Muscle layer of duodenum (tissue), 2 donors: ENCODE measurements at regions not wholly inside any gene's neighbourhood (a gene's known extent, or its start where the extent isn't known, plus 50 kb on each side); places are given as distances from the start of the nearest gene placed in this dataset.

ENCODE experiments used
- H3K27ac ChIP-seq: one replicate; pipeline ENCODE4 v1.7.0; 2013; ENCODE audit warnings: mild to moderate bottlenecking, low read length
- H3K27me3 ChIP-seq: one replicate; pipeline ENCODE4 v1.7.0; 2013; ENCODE audit warnings: low read depth, mild to moderate bottlenecking, control low read depth, low read length
- H3K36me3 ChIP-seq, 2 donors: one replicate each; pipeline ENCODE4 v1.7.0; 2013; ENCODE audit warnings: low read length in 2 of 2, control low read depth in 1 of 2, mild to moderate bottlenecking in 1 of 2; ENCODE audit not compliant: insufficient read depth in 2 of 2, control insufficient read depth in 1 of 2
- H3K4me1 ChIP-seq, 2 donors: one replicate each; pipeline ENCODE4 v1.7.0; 2013; ENCODE audit warnings: low read length in 2 of 2, mild to moderate bottlenecking in 2 of 2, control low read depth in 1 of 2, moderate library complexity in 1 of 2; ENCODE audit not compliant: insufficient read depth in 2 of 2, control insufficient read depth in 1 of 2
- H3K4me3 ChIP-seq, 2 donors: one replicate each; pipeline ENCODE4 v1.7.0; 2013; ENCODE audit warnings: low read length in 2 of 2, low read depth in 1 of 2, mild to moderate bottlenecking in 1 of 2
- H3K9me3 ChIP-seq, 2 donors: one replicate each; pipeline ENCODE4 v1.7.0; 2013; ENCODE audit warnings: low read length in 2 of 2, control low read depth in 1 of 2, mild to moderate bottlenecking in 1 of 2; ENCODE audit not compliant: control insufficient read depth in 1 of 2
- donor health status: healthy.

DNA sequence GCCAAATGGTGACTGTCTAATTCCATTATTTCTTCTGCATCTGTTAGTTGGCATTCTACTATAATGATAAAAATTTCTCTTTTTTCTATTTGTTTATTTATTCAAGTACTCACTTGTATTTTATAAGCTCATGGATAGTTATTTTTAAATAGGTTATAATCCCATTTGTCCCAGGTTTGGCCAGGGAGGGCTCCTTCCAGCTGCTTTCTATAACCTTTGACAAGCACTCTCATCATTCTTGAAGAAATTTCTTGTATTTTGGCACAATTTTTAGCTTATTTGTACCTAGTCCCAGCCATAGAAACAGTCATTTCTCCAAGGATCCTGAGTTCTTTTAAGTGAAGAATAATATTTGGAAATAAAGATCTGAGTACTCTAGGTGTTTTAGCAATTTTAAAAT is 1038.6 kb upstream of the AGA start:
- no peaks in the 10 kb centered on the region for H3K27me3 ChIP-seq
- H3K4me3 ChIP-seq, result no peak overlapping the region
- H3K27ac ChIP-seq, result no peak overlapping the region
- no peaks in the 10 kb centered on the region for H3K4me1 ChIP-seq
- no peaks in the 10 kb centered on the region for H3K9me3 ChIP-seq
- H3K36me3 ChIP-seq, result no peaks in the 10 kb centered on the region

DNA sequence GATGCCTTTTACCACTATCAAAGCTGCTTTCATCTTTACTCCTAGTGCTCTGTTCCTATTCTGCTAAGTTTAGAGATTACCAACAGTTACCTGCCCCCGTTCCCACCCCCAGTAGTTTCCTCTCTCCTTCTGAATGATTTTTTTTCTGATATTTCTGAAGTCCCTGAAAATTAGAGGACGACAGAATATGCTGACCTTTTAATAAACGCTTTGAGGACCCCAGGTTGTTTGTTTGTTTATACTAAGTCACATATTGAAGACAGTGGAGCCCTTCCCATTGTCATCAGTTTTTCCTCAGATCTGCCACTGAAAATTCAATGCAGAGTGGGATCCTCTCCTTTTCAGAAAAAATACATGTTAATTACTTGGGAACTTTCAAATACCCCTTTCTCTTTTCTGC is 1039.3 kb upstream of the AGA start:
- no peaks in the 10 kb centered on the region for H3K9me3 ChIP-seq
- H3K27ac ChIP-seq, result no peak overlapping the region
- no peaks in the 10 kb centered on the region for H3K36me3 ChIP-seq
- H3K27me3 ChIP-seq, result no peaks in the 10 kb centered on the region
- H3K4me1 ChIP-seq, result no peaks in the 10 kb centered on the region
- H3K4me3 ChIP-seq, result no peak overlapping the region

DNA sequence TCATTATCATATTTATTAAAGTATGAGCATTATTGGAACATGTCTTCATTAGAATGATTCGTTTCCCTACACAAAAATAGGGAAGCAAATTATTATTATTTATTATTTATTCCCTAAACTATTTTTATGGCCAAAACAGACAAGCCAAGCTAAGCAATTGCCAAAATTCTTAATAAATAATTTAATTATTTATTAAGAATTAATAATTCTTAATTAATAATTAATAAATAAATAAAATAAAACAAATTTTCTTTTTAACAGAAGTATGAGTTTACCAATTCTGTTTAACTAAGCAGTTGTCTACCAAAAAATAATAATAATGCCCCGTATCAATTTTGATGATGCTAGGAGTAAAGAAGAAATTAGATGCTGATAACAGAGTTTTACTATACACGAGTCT is 1080.8 kb upstream of the AGA start:
- Histone ChIP-seq H3K4me1 (no peaks in the 10 kb centered on the region), H3K27ac (no peak overlapping the region), H3K36me3 (no peaks in the 10 kb centered on the region), H3K9me3 (no peaks in the 10 kb centered on the region), H3K27me3 (no peaks in the 10 kb centered on the region), H3K4me3 (no peak overlapping the region)

DNA sequence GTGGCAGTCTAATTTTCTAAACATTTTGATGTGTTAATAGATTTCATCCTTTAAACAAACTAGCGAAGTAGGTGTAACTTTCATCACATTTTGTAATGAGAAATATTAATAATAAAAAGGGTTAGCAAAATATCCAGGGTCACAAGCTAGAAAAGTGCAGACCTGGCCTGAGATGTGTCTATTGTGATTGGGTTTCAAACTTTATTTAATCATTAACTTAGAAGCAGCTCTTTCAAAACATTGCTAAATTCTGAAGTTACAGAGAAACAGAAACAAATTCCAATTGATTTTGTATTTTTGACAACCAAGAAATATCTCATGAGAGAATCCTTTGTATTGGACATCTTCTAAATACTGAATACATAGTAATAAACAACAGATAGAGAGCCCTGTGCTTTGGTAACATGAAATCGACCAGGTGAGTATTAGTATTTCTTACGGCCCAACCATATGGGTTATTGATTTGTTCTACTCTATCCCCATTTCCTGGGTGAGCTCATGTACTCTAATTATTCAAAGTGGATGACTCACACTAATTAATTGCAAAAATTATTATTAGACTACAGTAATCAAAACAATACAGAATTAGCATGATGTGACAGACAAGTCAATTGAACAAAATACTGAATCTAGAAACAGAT is 1093.8 kb upstream of the AGA start:
- Histone ChIP-seq H3K27ac (no peak overlapping the region), H3K4me1 (no peaks in the 10 kb centered on the region), H3K4me3 (no peak overlapping the region), H3K36me3 (no peaks in the 10 kb centered on the region), H3K9me3 (no peaks in the 10 kb centered on the region), H3K27me3 (no peaks in the 10 kb centered on the region)

DNA sequence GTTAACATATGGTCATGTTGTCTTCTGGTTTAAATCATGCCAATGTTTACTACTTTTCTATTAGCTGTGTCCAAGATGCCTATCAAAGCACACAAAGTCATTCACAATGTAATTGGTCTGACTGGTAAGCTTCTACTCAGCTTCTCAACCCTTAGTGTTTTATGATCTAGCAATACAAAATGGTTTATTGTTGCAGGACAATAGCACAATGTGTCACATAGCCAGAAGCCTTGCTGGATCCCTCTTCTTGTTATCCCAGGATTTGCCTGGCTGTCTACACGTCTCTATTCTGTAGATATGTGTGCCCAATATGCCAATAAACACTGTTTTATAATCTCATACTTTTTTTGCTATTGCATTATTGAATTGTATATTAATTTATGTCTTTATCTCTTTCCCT is 1111.0 kb upstream of the AGA start:
- Histone ChIP-seq H3K27ac (no peak overlapping the region), H3K36me3 (no peaks in the 10 kb centered on the region), H3K4me1 (no peaks in the 10 kb centered on the region), H3K4me3 (no peak overlapping the region), H3K27me3 (no peaks in the 10 kb centered on the region), H3K9me3 (no peaks in the 10 kb centered on the region)

DNA sequence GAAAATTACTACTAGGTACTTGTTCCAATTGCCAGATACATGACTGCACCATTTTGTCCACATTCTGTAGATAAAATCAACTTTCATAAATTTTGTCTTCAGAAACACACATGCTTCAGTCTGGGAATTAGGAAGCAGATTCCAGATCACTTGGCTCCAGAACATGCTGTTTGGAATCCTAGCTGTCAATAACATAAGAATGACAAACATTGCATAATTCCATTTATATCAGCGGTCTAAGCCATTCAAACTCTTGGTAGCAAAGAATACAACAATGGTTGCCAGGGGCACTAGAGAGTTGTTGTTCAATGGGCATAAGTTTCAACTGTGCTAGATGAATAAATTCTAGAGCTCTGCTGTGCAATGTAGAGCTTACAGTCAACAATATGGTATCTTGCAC is 1112.1 kb upstream of the AGA start:
- no peak overlapping the region for H3K27ac ChIP-seq
- no peaks in the 10 kb centered on the region for H3K27me3 ChIP-seq
- H3K4me3 ChIP-seq, result no peak overlapping the region
- H3K4me1 ChIP-seq, result no peaks in the 10 kb centered on the region
- H3K36me3 ChIP-seq, result no peaks in the 10 kb centered on the region
- H3K9me3 ChIP-seq, result no peaks in the 10 kb centered on the region

DNA sequence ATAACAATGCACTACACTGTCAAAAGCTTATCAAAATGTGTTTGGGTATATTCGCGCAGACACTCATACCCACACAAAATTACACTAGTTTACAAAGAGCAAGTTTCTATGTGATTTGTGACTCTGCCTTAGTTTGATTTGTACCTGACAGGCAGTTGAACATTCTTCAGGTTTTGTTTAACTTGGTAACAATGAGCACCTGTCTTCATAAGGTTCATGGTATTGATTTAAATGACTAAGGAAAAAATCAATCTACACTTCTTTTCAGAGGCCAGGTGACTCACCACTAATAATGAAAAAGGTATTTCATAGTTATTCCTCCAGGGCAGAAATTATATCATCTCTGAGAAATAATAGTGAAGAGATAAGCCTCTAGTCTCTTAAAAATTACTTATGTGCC is 1114.6 kb upstream of the AGA start:
- Histone ChIP-seq H3K4me1 (no peaks in the 10 kb centered on the region), H3K4me3 (no peak overlapping the region), H3K9me3 (no peaks in the 10 kb centered on the region), H3K27me3 (no peaks in the 10 kb centered on the region), H3K36me3 (no peaks in the 10 kb centered on the region), H3K27ac (no peak overlapping the region)

DNA sequence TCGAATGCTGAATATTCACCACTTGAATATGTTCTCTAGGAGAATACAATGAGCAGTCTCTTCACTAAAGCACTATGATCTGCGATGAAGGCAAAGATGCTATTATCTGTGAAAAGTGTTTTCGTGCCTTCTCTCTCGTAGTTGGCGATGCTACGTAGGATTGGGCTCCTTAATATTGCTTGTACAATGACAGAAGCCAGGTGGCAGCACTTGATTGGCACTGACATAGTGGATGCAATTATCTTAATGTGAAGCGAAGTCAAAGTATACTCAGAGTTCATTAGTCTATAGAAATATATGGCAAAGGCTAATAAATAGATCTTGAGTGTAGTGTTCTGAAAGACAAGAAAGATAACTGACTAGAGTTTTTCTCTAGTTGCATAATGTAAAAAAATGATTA is 1135.7 kb upstream of the AGA start:
- Histone ChIP-seq H3K4me3 (no peak overlapping the region), H3K27me3 (no peaks in the 10 kb centered on the region), H3K36me3 (no peaks in the 10 kb centered on the region), H3K4me1 (no peaks in the 10 kb centered on the region), H3K27ac (no peak overlapping the region), H3K9me3 (no peaks in the 10 kb centered on the region)

DNA sequence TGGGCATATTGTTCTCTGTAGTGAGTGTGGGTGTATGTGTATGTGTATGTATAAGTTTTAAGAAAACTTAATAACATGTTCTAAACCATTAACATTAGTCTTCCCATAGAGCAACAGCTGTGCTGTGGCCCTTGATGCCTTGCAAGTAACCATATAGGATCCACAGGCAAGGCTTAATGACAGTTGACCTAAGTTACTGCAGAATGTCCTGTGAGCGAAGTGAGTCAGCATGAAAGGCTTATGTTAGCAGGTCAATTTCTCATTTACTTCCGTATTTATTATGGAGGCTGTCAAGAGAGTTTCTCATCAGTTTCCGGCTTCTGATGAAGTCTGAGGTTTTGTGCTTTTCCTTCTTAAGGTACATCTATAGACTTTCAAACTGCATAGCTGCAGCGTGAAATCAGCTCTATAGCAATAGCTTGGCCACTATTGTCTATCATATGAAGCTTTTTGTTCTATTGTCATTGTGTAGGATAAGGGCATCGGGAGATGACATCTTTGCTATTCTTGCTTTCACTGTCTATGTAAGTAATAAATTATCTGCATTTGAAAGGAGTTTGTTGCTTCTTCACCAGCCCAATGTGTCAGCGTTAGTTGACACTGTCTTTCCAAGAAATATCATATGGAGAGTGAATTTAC is 1153.4 kb upstream of the AGA start:
- H3K9me3 ChIP-seq, result peaks cover 0 to 5% of the 10 kb centered on the region in 2 donors
- no peaks in the 10 kb centered on the region for H3K36me3 ChIP-seq
- H3K27ac ChIP-seq, result no peak overlapping the region

DNA sequence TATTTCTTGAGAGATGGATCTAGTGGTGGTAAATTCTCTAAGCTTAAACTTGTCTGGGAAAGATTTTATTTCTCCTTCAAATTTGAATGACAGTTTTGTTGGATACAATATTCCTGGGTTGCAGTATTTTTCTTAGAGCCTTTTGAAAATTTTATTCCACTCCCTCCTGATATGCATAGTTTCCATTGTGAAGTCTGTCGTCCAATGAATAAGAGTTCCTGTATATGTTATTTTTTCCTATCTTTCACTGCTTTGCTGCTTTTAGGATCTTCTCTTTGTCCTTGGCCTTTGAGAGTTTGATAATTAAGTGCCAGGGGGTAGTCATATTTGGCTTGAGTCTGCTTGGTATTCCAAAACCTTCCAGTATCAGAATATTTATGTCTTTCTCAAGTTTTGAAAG is 1156.4 kb upstream of the AGA start:
- H3K36me3 ChIP-seq, result no peaks in the 10 kb centered on the region
- H3K27me3 ChIP-seq, result no peaks in the 10 kb centered on the region
- peaks cover 0 to 5% of the 10 kb centered on the region in 2 donors for H3K9me3 ChIP-seq
- H3K27ac ChIP-seq, result no peak overlapping the region
- no peak overlapping the region for H3K4me3 ChIP-seq
- H3K4me1 ChIP-seq, result no peaks in the 10 kb centered on the region

More for the DNA sequence above, 1153.4 kb upstream of the AGA start:
- H3K27me3 ChIP-seq, result no peaks in the 10 kb centered on the region
- no peak overlapping the region for H3K4me3 ChIP-seq
- H3K4me1 ChIP-seq, result no peaks in the 10 kb centered on the region

DNA sequence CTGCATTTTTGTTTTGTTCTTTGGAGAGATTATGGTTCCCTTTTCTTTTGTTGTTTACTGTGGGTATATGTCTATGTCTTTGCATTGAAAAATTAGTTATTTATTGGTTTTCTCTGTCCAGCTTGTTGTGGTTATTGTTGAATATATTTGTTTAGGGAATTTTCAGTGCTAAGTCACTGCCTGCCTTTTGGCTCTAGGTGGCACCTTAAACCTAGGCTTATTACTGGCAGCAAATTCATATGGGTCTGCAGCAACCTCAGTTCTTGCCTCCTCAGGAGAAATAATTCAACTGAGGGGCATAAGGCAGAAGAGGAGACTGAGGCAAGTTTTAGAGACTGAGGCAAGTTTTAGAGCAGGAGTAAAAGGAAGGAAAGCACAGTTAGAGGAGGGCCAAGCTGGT is 1157.3 kb upstream of the AGA start:
- no peak overlapping the region for H3K4me3 ChIP-seq
- no peaks in the 10 kb centered on the region for H3K4me1 ChIP-seq
- H3K9me3 ChIP-seq, result peaks cover 0 to 5% of the 10 kb centered on the region in 2 donors
- H3K27ac ChIP-seq, result no peak overlapping the region
- H3K36me3 ChIP-seq, result no peaks in the 10 kb centered on the region
- H3K27me3 ChIP-seq, result no peaks in the 10 kb centered on the region

DNA sequence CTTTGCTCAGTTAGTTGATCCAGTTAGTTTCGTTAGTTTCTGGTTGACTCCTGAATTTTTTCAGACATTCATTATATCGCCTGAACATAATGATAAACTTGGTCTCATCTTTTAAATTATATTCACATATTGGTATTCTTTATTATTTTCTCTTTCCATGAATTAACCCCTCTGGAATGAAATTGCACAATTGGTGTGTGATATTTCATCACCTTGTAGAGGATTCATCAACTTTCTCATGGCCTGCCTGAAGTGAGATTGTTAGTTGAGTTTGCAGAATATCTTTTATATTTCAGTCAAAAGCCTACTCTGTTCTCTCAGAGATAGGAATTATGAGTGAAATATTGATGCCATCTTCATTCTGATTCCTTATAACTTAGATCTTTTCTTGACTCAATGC is 1160.6 kb upstream of the AGA start:
- H3K4me3 ChIP-seq, result no peak overlapping the region
- H3K27me3 ChIP-seq, result no peaks in the 10 kb centered on the region

More for the DNA sequence above, 1160.6 kb upstream of the AGA start:
- H3K36me3 ChIP-seq, result no peaks in the 10 kb centered on the region
- H3K4me1 ChIP-seq, result no peaks in the 10 kb centered on the region
- H3K9me3 ChIP-seq, result peaks cover 0 to 5% of the 10 kb centered on the region in 2 donors
- H3K27ac ChIP-seq, result no peak overlapping the region
